ENCODE measurements at regions not wholly inside any gene's neighbourhood (a gene's known extent, or its start where the extent isn't known, plus 50 kb on each side); places are given as distances from the start of the nearest gene placed in this dataset.
A peak's percentile ranks its signal among the peaks of the same experiment; 100 is the strongest.

- DNase-seq, result no peak
These were observed 103.1 kb upstream of the UNC5C start for GRCh38 chr4:95651891-95652290.

GRCh38 chr4:95644417-95644816 is 95.6 kb upstream of the UNC5C start:
- DNase-seq, result no peak

- no peak for DNase-seq
These were observed 94.9 kb upstream of the UNC5C start for GRCh38 chr4:95643627-95644026.

GRCh38 chr4:95641571-95641970 is 92.8 kb upstream of the UNC5C start:
- DNase-seq, result no peak

- no peak for DNase-seq
These were observed 91.5 kb upstream of the UNC5C start for GRCh38 chr4:95640311-95640710.

GRCh38 chr4:95638920-95639501 is 90.2 kb upstream of the UNC5C start:
- DNase-seq, result peak; percentile 16

- DNase-seq, result no peak
These were observed 88.3 kb upstream of the UNC5C start for GRCh38 chr4:95637043-95637600.

- DNase-seq, result no peak
These were observed 87.3 kb upstream of the UNC5C start for GRCh38 chr4:95636061-95636460.

- no peak for DNase-seq
These were observed 78.9 kb upstream of the UNC5C start for GRCh38 chr4:95627709-95628108.

GRCh38 chr4:95627024-95627605 is 78.3 kb upstream of the UNC5C start:
- DNase-seq, result no peak

- no peak for DNase-seq
These were observed 76.2 kb upstream of the UNC5C start for GRCh38 chr4:95625020-95625419.

GRCh38 chr4:95619525-95620443 is 71.0 kb upstream of the UNC5C start:
- DNase-seq, result no peak

- no peak for DNase-seq
These were observed 66.0 kb upstream of the UNC5C start for GRCh38 chr4:95614684-95615205.

GRCh38 chr4:95610061-95610569 is 61.3 kb upstream of the UNC5C start:
- DNase-seq, result no peak

- DNase-seq, result no peak
These were observed 58.0 kb upstream of the UNC5C start for GRCh38 chr4:95606739-95607138.

GRCh38 chr4:95603393-95603792 is 54.6 kb upstream of the UNC5C start:
- DNase-seq, result no peak

GRCh38 chr4:95602872-95603271 is 54.1 kb upstream of the UNC5C start:
- DNase-seq, result no peak

- no peak for DNase-seq
These were observed 52.6 kb upstream of the UNC5C start for GRCh38 chr4:95601356-95601755.

GRCh38 chr4:95599777-95600400 is 51.1 kb upstream of the UNC5C start:
- DNase-seq, result peak; percentile 64

Data from activated CD4-positive, alpha-beta T cell treated with anti-CD3 and anti-CD28 coated beads, Interleukin-2, amount 50 U/mL, for 16 hours (primary cell).